Neural cell (in vitro differentiated cells): ENCODE measurements at regions not wholly inside any gene's neighbourhood (a gene's known extent, or its start where the extent isn't known, plus 50 kb on each side); places are given as distances from the start of the nearest gene placed in this dataset.
"Not testable (repeated sequence)": the region's sequence is repeated elsewhere in the genome, so short reads cannot be mapped to it uniquely, and the experiment has no call there.

Experiments
- H2AFZ ChIP-seq: fragments of 200-600, 300-800 bp; sonication (generic), shearing (Covaris generic); 2 replicates; pipeline ENCODE4 v1.6.0; 2014; ENCODE audit warnings: low read depth, mild to moderate bottlenecking, antibody characterized with exemption, low read length, moderate library complexity
- H3F3A ChIP-seq: fragments of 200-600 bp; shearing (Covaris generic); 2 replicates; pipeline ENCODE4 v1.6.1; 2016; ENCODE audit warnings: mild to moderate bottlenecking, moderate library complexity, mixed read lengths, antibody characterized with exemption, low read length; ENCODE audit not compliant: insufficient read depth, poor library complexity, severe bottlenecking
- H3K27ac ChIP-seq: fragments of 200-600, 300-800 bp; sonication (generic), shearing (Covaris generic); 2 replicates; pipeline ENCODE4 v1.5.1; 2014; ENCODE audit warnings: mild to moderate bottlenecking, low read length, moderate library complexity
- H3K27me3 ChIP-seq: fragments of 300-800, 200-600 bp; sonication (generic), shearing (Covaris generic); 2 replicates; pipeline ENCODE4 v1.6.0; 2014; ENCODE audit warnings: mild to moderate bottlenecking, low read depth, low read length, moderate library complexity; ENCODE audit not compliant: insufficient read depth
- H3K36me3 ChIP-seq: fragments of 300-800, 200-600 bp; sonication (generic), shearing (Covaris generic); 2 replicates; pipeline ENCODE4 v1.5.1; 2014; ENCODE audit warnings: mild to moderate bottlenecking, antibody characterized with exemption, low read length, moderate library complexity; ENCODE audit not compliant: insufficient read depth
- H3K4me2 ChIP-seq: fragments of 300-800, 200-600 bp; sonication (generic), shearing (Covaris generic); 2 replicates; pipeline ENCODE4 v1.6.0; 2014; ENCODE audit warnings: mild to moderate bottlenecking, low read length
- H3K4me3 ChIP-seq: fragments of 300-800, 200-600 bp; sonication (generic), shearing (Covaris generic); 2 replicates; pipeline ENCODE4 v1.5.1; 2014; ENCODE audit warnings: mild to moderate bottlenecking, low read length, moderate library complexity
- H3K79me2 ChIP-seq: fragments of 200-600 bp; shearing (Covaris generic); replicated peaks from 2 replicates; pipeline ENCODE4 v1.6.0; 2014; ENCODE audit warnings: mild to moderate bottlenecking, low read length, moderate library complexity; ENCODE audit not compliant: insufficient read depth
- H3K9ac ChIP-seq: fragments of 300-800, 200-600 bp; sonication (generic), shearing (Covaris generic); 2 replicates; pipeline ENCODE4 v1.6.1; 2016; ENCODE audit warnings: mild to moderate bottlenecking, low read length, mixed read lengths
- H3K9me2 ChIP-seq: fragments of 200-600 bp; shearing (Covaris generic); 2 replicates; pipeline ENCODE4 v1.6.1; 2016; ENCODE audit warnings: mild to moderate bottlenecking, low read length, mixed read lengths; ENCODE audit not compliant: insufficient read depth
- H3K9me3 ChIP-seq: fragments of 200-600, 300-800 bp; sonication (generic), shearing (Covaris generic); 2 replicates; pipeline ENCODE4 v1.6.1; 2016; ENCODE audit warnings: mild to moderate bottlenecking, mixed run types, low read length, moderate library complexity, mixed read lengths
- H4K20me1 ChIP-seq: fragments of 200-600 bp; shearing (Covaris generic); 2 replicates; pipeline ENCODE4 v1.6.1; 2016; ENCODE audit warnings: mild to moderate bottlenecking, mixed run types; ENCODE audit not compliant: insufficient read depth
- EP300 ChIP-seq: fragments of 450-650 bp; conservative IDR thresholded peaks from 2 replicates; pipeline ENCODE4 v1.6.1; 2014; ENCODE audit warnings: antibody characterized with exemption, mild to moderate bottlenecking, moderate library complexity; ENCODE audit not compliant: poor library complexity, severe bottlenecking
- EZH2 ChIP-seq: fragments of 200-600, 300-800 bp; shearing (Covaris generic), sonication (generic); IDR thresholded peaks from 2 replicates; pipeline ENCODE4 v1.6.1; 2014; ENCODE audit warnings: antibody characterized with exemption, low read length, borderline replicate concordance, mild to moderate bottlenecking; ENCODE audit not compliant: insufficient read depth, poor library complexity, severe bottlenecking
- MXI1 ChIP-seq: fragments of 450-650 bp; conservative IDR thresholded peaks from 2 replicates; pipeline ENCODE4 v1.6.1; 2014; ENCODE audit warnings: antibody characterized with exemption, mild to moderate bottlenecking; ENCODE audit not compliant: poor library complexity, severe bottlenecking
- POLR2AphosphoS5 ChIP-seq: IDR thresholded peaks from 2 replicates; pipeline ENCODE4 v1.6.1; 2012
- RAD21 ChIP-seq: fragments of 450-650 bp; conservative IDR thresholded peaks from 2 replicates; pipeline ENCODE4 v1.6.1; 2014; ENCODE audit warnings: antibody characterized with exemption, mild to moderate bottlenecking, moderate library complexity
- SMC3 ChIP-seq: fragments of 450-650 bp; conservative IDR thresholded peaks from 2 replicates; pipeline ENCODE4 v1.6.1; 2014; ENCODE audit warnings: antibody characterized with exemption, mild to moderate bottlenecking, moderate library complexity; ENCODE audit not compliant: poor library complexity
- TAF1 ChIP-seq: IDR thresholded peaks from 2 replicates; pipeline ENCODE4 v1.6.1; 2012; ENCODE audit warnings: low read depth
- TF ChIP-seq, protein P1 (sequence below): fragments of 450-650 bp; IDR thresholded peaks from 2 replicates; pipeline ENCODE4 v1.5.1; 2014; ENCODE audit warnings: antibody characterized with exemption, mild to moderate bottlenecking, moderate library complexity; ENCODE audit not compliant: poor library complexity, severe bottlenecking
- TF ChIP-seq, protein P2 (sequence below): IDR thresholded peaks from 2 replicates; pipeline ENCODE4 v1.6.1; 2012; ENCODE audit warnings: borderline replicate concordance

DNA sequence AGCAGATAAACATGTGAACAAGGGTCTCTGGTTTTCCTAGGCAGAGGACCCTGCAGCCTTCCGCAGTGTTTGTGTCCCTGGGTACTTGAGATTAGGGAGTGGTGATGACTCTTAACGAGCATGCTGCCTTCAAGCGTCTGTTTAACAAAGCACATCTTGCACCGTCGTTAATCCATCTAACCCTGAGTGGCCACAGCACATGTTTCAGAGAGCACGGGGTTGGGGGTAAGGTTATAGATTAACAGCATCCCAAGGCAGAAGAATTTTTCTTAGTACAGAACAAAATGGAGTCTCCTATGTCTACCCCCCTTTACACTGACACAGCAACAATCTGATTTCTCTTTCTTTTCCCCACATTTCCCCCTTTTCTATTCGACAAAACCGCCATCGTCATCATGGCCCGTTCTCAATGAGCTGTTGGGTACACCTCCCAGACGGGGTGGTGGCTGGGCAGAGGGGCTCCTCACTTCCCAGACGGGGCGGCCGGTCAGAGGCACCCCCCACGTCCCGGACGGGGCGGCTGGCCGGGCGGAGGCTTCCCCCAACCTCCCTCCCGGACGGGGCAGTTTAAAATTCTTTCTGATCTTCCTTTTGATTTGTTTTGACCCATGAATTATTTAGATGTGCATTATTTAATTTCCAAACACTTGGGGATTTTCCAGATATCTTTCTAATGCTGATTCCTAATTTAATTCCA is 171.7 kb upstream of the RAB6C start:
- not testable (repeated sequence) for H3K4me3 ChIP-seq

DNA sequence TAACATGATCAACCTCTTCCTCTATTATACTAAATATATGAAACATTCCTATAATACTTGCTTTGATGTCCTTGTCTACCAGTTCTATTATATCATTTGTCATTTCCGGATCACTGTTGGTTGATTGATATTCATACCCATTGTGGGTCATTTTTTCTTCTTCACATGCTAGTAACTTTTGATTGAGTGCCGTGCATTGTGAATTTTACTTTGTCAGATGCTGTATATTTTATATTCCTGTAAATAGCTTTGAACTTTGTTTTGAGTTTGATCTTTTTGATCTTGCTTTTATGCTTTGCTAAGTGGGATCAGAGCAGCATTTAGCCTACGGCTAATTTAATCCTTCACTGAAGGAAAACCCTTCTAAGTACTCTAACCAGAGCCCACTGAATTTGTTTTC is 168.9 kb upstream of the RAB6C start:
- Histone ChIP-seq H4K20me1 (no peaks in the 10 kb centered on the region), H2AFZ (no peak overlapping the region), H3K27me3 (no peaks in the 10 kb centered on the region), H3F3A (no peaks in the 10 kb centered on the region), H3K4me3 (no peak overlapping the region), H3K9me2 (no peaks in the 10 kb centered on the region), H3K36me3 (no peaks in the 10 kb centered on the region), H3K4me2 (no peak overlapping the region), H3K9ac (no peak overlapping the region), H3K9me3 (no peaks in the 10 kb centered on the region), H3K27ac (no peak overlapping the region), H3K79me2 (no peaks in the 10 kb centered on the region)
- no peak for TF ChIP-seq SMC3
- no peak for TF ChIP-seq EP300
- TF ChIP-seq RAD21, result no peak
- TF ChIP-seq, protein P1, sequence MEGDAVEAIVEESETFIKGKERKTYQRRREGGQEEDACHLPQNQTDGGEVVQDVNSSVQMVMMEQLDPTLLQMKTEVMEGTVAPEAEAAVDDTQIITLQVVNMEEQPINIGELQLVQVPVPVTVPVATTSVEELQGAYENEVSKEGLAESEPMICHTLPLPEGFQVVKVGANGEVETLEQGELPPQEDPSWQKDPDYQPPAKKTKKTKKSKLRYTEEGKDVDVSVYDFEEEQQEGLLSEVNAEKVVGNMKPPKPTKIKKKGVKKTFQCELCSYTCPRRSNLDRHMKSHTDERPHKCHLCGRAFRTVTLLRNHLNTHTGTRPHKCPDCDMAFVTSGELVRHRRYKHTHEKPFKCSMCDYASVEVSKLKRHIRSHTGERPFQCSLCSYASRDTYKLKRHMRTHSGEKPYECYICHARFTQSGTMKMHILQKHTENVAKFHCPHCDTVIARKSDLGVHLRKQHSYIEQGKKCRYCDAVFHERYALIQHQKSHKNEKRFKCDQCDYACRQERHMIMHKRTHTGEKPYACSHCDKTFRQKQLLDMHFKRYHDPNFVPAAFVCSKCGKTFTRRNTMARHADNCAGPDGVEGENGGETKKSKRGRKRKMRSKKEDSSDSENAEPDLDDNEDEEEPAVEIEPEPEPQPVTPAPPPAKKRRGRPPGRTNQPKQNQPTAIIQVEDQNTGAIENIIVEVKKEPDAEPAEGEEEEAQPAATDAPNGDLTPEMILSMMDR, result no peak
- TF ChIP-seq POLR2AphosphoS5, result no peak
- TF ChIP-seq EZH2, result no peak
- TF ChIP-seq TAF1, result no peak
- TF ChIP-seq MXI1, result no peak
- TF ChIP-seq, protein P2, sequence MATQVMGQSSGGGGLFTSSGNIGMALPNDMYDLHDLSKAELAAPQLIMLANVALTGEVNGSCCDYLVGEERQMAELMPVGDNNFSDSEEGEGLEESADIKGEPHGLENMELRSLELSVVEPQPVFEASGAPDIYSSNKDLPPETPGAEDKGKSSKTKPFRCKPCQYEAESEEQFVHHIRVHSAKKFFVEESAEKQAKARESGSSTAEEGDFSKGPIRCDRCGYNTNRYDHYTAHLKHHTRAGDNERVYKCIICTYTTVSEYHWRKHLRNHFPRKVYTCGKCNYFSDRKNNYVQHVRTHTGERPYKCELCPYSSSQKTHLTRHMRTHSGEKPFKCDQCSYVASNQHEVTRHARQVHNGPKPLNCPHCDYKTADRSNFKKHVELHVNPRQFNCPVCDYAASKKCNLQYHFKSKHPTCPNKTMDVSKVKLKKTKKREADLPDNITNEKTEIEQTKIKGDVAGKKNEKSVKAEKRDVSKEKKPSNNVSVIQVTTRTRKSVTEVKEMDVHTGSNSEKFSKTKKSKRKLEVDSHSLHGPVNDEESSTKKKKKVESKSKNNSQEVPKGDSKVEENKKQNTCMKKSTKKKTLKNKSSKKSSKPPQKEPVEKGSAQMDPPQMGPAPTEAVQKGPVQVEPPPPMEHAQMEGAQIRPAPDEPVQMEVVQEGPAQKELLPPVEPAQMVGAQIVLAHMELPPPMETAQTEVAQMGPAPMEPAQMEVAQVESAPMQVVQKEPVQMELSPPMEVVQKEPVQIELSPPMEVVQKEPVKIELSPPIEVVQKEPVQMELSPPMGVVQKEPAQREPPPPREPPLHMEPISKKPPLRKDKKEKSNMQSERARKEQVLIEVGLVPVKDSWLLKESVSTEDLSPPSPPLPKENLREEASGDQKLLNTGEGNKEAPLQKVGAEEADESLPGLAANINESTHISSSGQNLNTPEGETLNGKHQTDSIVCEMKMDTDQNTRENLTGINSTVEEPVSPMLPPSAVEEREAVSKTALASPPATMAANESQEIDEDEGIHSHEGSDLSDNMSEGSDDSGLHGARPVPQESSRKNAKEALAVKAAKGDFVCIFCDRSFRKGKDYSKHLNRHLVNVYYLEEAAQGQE, result no peak

More for the DNA sequence above, 171.7 kb upstream of the RAB6C start:
- H3F3A ChIP-seq, H2AFZ ChIP-seq, H3K9me2 ChIP-seq, H3K9me3 ChIP-seq, H3K36me3 ChIP-seq, H3K9ac ChIP-seq, H3K27me3 ChIP-seq, H4K20me1 ChIP-seq, H3K4me2 ChIP-seq, H3K79me2 ChIP-seq, H3K27ac ChIP-seq: not testable (repeated sequence)

DNA sequence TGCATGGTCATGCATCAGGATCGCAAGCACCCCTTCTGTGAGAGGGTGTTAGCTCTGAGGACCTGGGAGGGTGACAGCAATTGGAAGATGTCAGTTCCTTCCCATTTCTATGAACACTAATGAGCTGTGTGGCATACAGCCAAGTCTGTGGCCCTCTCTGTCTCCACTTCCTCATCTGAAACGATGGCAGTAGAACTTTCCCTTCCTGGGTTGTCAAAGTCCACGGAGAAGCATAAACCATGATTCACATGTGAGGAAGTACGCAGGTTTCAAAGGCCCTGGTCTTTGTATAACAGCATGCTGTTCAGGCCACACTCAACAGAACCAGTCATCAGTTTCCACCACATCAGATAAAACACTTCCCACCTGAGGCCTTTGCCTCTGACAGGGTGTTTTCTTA is 167.4 kb upstream of the RAB6C start:
- no peak overlapping the region for H3K4me3 ChIP-seq
- H2AFZ ChIP-seq, result no peak overlapping the region
- no peaks in the 10 kb centered on the region for H3F3A ChIP-seq
- no peaks in the 10 kb centered on the region for H3K79me2 ChIP-seq
- TF ChIP-seq POLR2AphosphoS5, result no peak
- no peak for TF ChIP-seq SMC3
- TF ChIP-seq EP300, result no peak
- H3K27me3 ChIP-seq, result no peaks in the 10 kb centered on the region
- H3K9me3 ChIP-seq, result no peaks in the 10 kb centered on the region
- H3K27ac ChIP-seq, result no peak overlapping the region
- H3K9ac ChIP-seq, result no peak overlapping the region
- no peak overlapping the region for H3K4me2 ChIP-seq
- no peaks in the 10 kb centered on the region for H3K36me3 ChIP-seq
- H4K20me1 ChIP-seq, result no peaks in the 10 kb centered on the region
- H3K9me2 ChIP-seq, result no peaks in the 10 kb centered on the region
